HepG2 (cell line): ENCODE measurements at regions not wholly inside any gene's neighbourhood (a gene's known extent, or its start where the extent isn't known, plus 50 kb on each side); places are given as distances from the start of the nearest gene placed in this dataset.

Experiments used
- ATF1 ChIP-seq: IDR thresholded peaks from 2 replicates; pipeline ENCODE4 v1.6.1; 2016; ENCODE audit warnings: mild to moderate bottlenecking, control low read depth
- CREB1 ChIP-seq, 2 experiments: fragments of 450-650 bp in 1 of 2; IDR thresholded peaks; 2 replicates each; pipeline ENCODE4 v1.6.1; 2016 to 2017; ENCODE audit warnings: control low read depth in 1 of 2, mild to moderate bottlenecking in 1 of 2, missing compliant biosample characterization in 1 of 2, missing genetic modification characterization in 1 of 2
- CREM ChIP-seq, 2 experiments: sonication (generic) in 1 of 2; formaldehyde crosslinking in 1 of 2; IDR thresholded peaks; 2 replicates each; pipeline versions ENCODE4 v1.4.0 to v1.6.1; 2016 to 2020; ENCODE audit warnings: antibody characterized with exemption in 1 of 2, mild to moderate bottlenecking in 1 of 2, missing genetic modification reagents in 1 of 2
- ERF ChIP-seq: IDR thresholded peaks from 2 replicates; pipeline ENCODE4 v1.6.1; 2018; ENCODE audit warnings: missing biosample characterization, missing genetic modification reagents
- ETV5 ChIP-seq: IDR thresholded peaks from 2 replicates; pipeline ENCODE4 v1.6.1; 2018; ENCODE audit warnings: missing biosample characterization, missing genetic modification reagents, inconsistent platforms, borderline replicate concordance
- FOSL1 ChIP-seq: sonication (generic); formaldehyde crosslinking; IDR thresholded peaks from 2 replicates; pipeline ENCODE4 v1.9.0; 2021; ENCODE audit warnings: missing genetic modification reagents, borderline replicate concordance
- HOXA3 ChIP-seq: sonication (generic); formaldehyde crosslinking; IDR thresholded peaks from 2 replicates; pipeline ENCODE4 v1.5.0; 2020; ENCODE audit warnings: missing genetic modification reagents
- IRF2 ChIP-seq: IDR thresholded peaks from 2 replicates; pipeline ENCODE4 v1.6.1; 2018; ENCODE audit warnings: missing genetic modification reagents, missing compliant biosample characterization
- KAT8 ChIP-seq: IDR thresholded peaks from 2 replicates; pipeline ENCODE4 v1.6.1; 2016; ENCODE audit warnings: missing genetic modification reagents, missing compliant biosample characterization
- RXRA ChIP-seq: sonication (generic); formaldehyde crosslinking; IDR thresholded peaks from 2 replicates; pipeline ENCODE4 v1.5.1; 2020; ENCODE audit warnings: missing genetic modification reagents
- TBL1XR1 ChIP-seq: fragments of 150-350 bp; IDR thresholded peaks from 2 replicates; pipeline ENCODE4 v1.6.1; 2014; ENCODE audit warnings: borderline replicate concordance, low read length; ENCODE audit not compliant: partially characterized antibody
- THAP11 ChIP-seq: IDR thresholded peaks from 2 replicates; pipeline ENCODE4 v1.6.1; 2016; ENCODE audit warnings: missing biosample characterization, missing genetic modification reagents
- U2AF1 ChIP-seq: fragments of 200-400 bp; formaldehyde crosslinking; optimal IDR thresholded peaks from 2 replicates; pipeline ENCODE3; 2017; ENCODE audit warnings: mild to moderate bottlenecking, low read depth, low read length
- ZBTB21 ChIP-seq: sonication (generic); formaldehyde crosslinking; IDR thresholded peaks from 2 replicates; pipeline ENCODE4 v1.4.0; 2020; ENCODE audit warnings: missing genetic modification reagents
- ZFX ChIP-seq: sonication (generic); formaldehyde crosslinking; IDR thresholded peaks from 2 replicates; pipeline ENCODE4 v1.4.0; 2020; ENCODE audit warnings: mild to moderate bottlenecking, low read depth, missing genetic modification reagents, moderate library complexity
- ZNF10 ChIP-seq: sonication (generic); formaldehyde crosslinking; IDR thresholded peaks from 2 replicates; pipeline ENCODE4 v1.4.0; 2020; ENCODE audit warnings: mild to moderate bottlenecking, low read depth, missing genetic modification reagents, borderline replicate concordance
- ZNF232 ChIP-seq: sonication (generic); formaldehyde crosslinking; IDR thresholded peaks from 2 replicates; pipeline ENCODE4 v1.4.0; 2020; ENCODE audit warnings: missing genetic modification reagents, borderline replicate concordance
- ZNF274 ChIP-seq: sonication (generic); formaldehyde crosslinking; IDR thresholded peaks from 2 replicates; pipeline ENCODE4 v1.5.1; 2020; ENCODE audit warnings: mild to moderate bottlenecking, missing genetic modification reagents
- ZNF546 ChIP-seq: sonication (generic); formaldehyde crosslinking; conservative IDR thresholded peaks from 2 replicates; pipeline ENCODE4 v1.8.1; 2023; ENCODE audit warnings: mild to moderate bottlenecking, missing genetic modification reagents
- ZNF572 ChIP-seq: sonication (generic); formaldehyde crosslinking; IDR thresholded peaks from 2 replicates; pipeline ENCODE4 v1.5.1; 2020; ENCODE audit warnings: mild to moderate bottlenecking, missing genetic modification reagents
- ZNF772 ChIP-seq: sonication (generic); formaldehyde crosslinking; IDR thresholded peaks from 2 replicates; pipeline ENCODE4 v1.5.0; 2020; ENCODE audit warnings: mild to moderate bottlenecking, missing genetic modification reagents
- TF ChIP-seq, protein P1 (sequence below): IDR thresholded peaks from 2 replicates; pipeline ENCODE4 v1.4.0; 2020; ENCODE audit warnings: mild to moderate bottlenecking, missing genetic modification reagents
- TF ChIP-seq, protein P2 (sequence below): sonication (generic); formaldehyde crosslinking; IDR thresholded peaks from 2 replicates; pipeline ENCODE4 v1.5.0; 2020; ENCODE audit warnings: mild to moderate bottlenecking, low read depth, missing genetic modification reagents, borderline replicate concordance
- TF ChIP-seq, protein P3 (sequence below), 2 experiments: sonication (generic) in 1 of 2; formaldehyde crosslinking in 1 of 2; IDR thresholded peaks; 2 replicates each; pipeline versions ENCODE4 v1.5.1 to v1.6.1; 2011 to 2020; ENCODE audit warnings: borderline replicate concordance in 1 of 2, low read depth in 1 of 2, low read length in 1 of 2, mild to moderate bottlenecking in 1 of 2, missing genetic modification reagents in 1 of 2, moderate library complexity in 1 of 2

DNA sequence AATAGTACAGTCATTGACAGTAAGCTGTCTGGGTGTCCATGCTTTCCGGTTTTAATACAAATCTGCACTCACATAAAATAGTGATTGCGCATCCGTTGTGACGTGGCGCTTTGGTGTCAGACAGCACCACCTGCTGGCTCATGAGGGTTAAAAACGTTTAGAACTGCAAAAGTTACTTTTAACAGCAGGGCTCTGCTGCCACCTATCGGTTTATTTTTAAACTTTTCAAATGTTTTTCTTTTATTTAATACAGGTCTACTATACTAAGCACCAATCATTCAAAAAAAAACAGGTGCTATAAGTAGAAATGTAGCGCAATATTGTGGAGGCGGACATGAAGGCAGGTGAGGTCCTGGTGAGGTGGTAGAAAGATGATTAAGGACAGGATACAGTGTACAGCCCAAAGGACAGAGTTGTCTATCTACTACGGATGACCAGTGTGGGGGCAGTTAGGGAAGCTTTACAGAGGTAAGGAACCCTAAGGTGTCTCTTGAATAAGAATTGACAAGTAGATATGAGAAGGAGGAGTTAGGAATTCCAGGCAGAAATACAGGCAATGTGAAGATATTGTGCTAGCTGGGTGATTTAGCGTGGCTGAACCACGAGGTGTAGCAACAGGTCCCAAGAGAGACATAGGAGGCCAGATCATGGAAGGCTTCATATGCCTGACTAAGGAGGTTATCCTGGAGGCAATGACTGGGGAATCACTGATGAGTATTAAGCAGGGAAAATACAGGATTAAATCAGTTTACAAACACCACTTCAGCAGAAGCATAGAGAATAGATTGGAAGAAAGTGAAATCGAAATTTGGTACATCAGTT, 91.5 kb upstream of the PRB2 start (continued):
- TF ChIP-seq ZFX, result no peak
- TF ChIP-seq TBL1XR1, result peak; percentile 17
- 0 out of 2 replicates have a peak, but pooled peaks have one; percentile 35 for TF ChIP-seq THAP11 (CRISPR knock-in tag)
- TF ChIP-seq IRF2 (CRISPR knock-in tag), result peak; percentile 26; the same call in 1 of the 2 replicates
- TF ChIP-seq ATF1, result peak; percentile 78
- no peak for TF ChIP-seq ZNF772
- no peak for TF ChIP-seq ZNF10
- TF ChIP-seq RXRA, result no peak
- no peak for TF ChIP-seq FOSL1
- no peak for TF ChIP-seq HOXA3 (CRISPR knock-in tag)
- 0 out of 2 replicates have a peak, but pooled peaks have one; percentile 38 for TF ChIP-seq ERF (CRISPR knock-in tag)
- TF ChIP-seq ZNF274, result no peak
- TF ChIP-seq ZNF232 (CRISPR knock-in tag), result no peak
- TF ChIP-seq U2AF1, result no peak
- peak; percentile 87 for TF ChIP-seq CREB1 (IDR thresholded peaks at IDR 0.05)
- peak; percentile 89 for TF ChIP-seq CREB1 (CRISPR knock-in tag; IDR thresholded peaks at IDR 0.05)
- TF ChIP-seq, protein P1, sequence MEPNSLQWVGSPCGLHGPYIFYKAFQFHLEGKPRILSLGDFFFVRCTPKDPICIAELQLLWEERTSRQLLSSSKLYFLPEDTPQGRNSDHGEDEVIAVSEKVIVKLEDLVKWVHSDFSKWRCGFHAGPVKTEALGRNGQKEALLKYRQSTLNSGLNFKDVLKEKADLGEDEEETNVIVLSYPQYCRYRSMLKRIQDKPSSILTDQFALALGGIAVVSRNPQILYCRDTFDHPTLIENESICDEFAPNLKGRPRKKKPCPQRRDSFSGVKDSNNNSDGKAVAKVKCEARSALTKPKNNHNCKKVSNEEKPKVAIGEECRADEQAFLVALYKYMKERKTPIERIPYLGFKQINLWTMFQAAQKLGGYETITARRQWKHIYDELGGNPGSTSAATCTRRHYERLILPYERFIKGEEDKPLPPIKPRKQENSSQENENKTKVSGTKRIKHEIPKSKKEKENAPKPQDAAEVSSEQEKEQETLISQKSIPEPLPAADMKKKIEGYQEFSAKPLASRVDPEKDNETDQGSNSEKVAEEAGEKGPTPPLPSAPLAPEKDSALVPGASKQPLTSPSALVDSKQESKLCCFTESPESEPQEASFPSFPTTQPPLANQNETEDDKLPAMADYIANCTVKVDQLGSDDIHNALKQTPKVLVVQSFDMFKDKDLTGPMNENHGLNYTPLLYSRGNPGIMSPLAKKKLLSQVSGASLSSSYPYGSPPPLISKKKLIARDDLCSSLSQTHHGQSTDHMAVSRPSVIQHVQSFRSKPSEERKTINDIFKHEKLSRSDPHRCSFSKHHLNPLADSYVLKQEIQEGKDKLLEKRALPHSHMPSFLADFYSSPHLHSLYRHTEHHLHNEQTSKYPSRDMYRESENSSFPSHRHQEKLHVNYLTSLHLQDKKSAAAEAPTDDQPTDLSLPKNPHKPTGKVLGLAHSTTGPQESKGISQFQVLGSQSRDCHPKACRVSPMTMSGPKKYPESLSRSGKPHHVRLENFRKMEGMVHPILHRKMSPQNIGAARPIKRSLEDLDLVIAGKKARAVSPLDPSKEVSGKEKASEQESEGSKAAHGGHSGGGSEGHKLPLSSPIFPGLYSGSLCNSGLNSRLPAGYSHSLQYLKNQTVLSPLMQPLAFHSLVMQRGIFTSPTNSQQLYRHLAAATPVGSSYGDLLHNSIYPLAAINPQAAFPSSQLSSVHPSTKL (CRISPR knock-in tag), result peak; percentile 42; the same call in 1 of the 2 replicates
- no peak for TF ChIP-seq ZNF546 (CRISPR knock-in tag)
- peak; percentile 44; the same call in 1 of the 2 replicates for TF ChIP-seq KAT8 (CRISPR knock-in tag)
- TF ChIP-seq CREM (IDR thresholded peaks at IDR 0.05), result peak; percentile 82
- TF ChIP-seq CREM (CRISPR knock-in tag; IDR thresholded peaks at IDR 0.05), result no peak
- no peak for TF ChIP-seq ZBTB21 (CRISPR knock-in tag)
- TF ChIP-seq, protein P2, sequence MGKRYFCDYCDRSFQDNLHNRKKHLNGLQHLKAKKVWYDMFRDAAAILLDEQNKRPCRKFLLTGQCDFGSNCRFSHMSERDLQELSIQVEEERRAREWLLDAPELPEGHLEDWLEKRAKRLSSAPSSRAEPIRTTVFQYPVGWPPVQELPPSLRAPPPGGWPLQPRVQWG (CRISPR knock-in tag), result no peak
- TF ChIP-seq ETV5 (CRISPR knock-in tag), result peak; percentile 23; the same call in 1 of the 2 replicates
- TF ChIP-seq, protein P3, sequence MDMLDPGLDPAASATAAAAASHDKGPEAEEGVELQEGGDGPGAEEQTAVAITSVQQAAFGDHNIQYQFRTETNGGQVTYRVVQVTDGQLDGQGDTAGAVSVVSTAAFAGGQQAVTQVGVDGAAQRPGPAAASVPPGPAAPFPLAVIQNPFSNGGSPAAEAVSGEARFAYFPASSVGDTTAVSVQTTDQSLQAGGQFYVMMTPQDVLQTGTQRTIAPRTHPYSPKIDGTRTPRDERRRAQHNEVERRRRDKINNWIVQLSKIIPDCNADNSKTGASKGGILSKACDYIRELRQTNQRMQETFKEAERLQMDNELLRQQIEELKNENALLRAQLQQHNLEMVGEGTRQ (IDR thresholded peaks at IDR 0.05; ENCODE audit: low read depth, low read length), result no peak
- TF ChIP-seq, protein P3 (CRISPR knock-in tag; IDR thresholded peaks at IDR 0.05; ENCODE audit: borderline replicate concordance), result no peak
- no peak for TF ChIP-seq ZNF572 (CRISPR knock-in tag)
